Spleen (tissue), 11 donors: ENCODE measurements at regions not wholly inside any gene's neighbourhood (a gene's known extent, or its start where the extent isn't known, plus 50 kb on each side); places are given as distances from the start of the nearest gene placed in this dataset.

Experiments
- DNase-seq: peaks from one replicate; pipeline ENCODE4 v3.0.0-alpha.2; 2020
- H3K27ac ChIP-seq, 8 donors: fragments of 200-600 bp; sonication (generic) in 7 of 8; 1 replicate in 4 of 8; 2 replicates in 4 of 8; pipeline versions ENCODE4 v1.5.0 to v1.8.0; 2016 to 2021; ENCODE audit warnings: inconsistent platforms in 4 of 8, mild to moderate bottlenecking in 4 of 8, moderate library complexity in 1 of 8
- H3K27me3 ChIP-seq, 7 donors: fragments of 200-600 bp; sonication (generic) in 6 of 7; replicated peaks in 1 of 7; 1 replicate in 4 of 7; 2 replicates in 3 of 7; pipeline versions ENCODE4 v1.5.0 to v1.8.0; 2016 to 2021; ENCODE audit warnings: inconsistent platforms in 3 of 7, mild to moderate bottlenecking in 1 of 7
- H3K36me3 ChIP-seq, 6 donors: fragments of 200-600 bp; sonication (generic) in 5 of 6; 1 replicate in 4 of 6; 2 replicates in 2 of 6; pipeline versions ENCODE4 v1.5.0 to v1.8.0; 2016 to 2021; ENCODE audit warnings: inconsistent platforms in 2 of 6
- H3K4me1 ChIP-seq, 6 donors: fragments of 200-600 bp; sonication (generic) in 5 of 6; 1 replicate in 3 of 6; 2 replicates in 3 of 6; pipeline versions ENCODE4 v1.5.0 to v1.8.0; 2016 to 2021; ENCODE audit warnings: inconsistent platforms in 3 of 6
- H3K4me3 ChIP-seq, 8 donors: fragments of 200-600 bp; sonication (generic) in 7 of 8; 1 replicate in 4 of 8; 2 replicates in 4 of 8; pipeline versions ENCODE4 v1.5.0 to v1.8.0; 2016 to 2021; ENCODE audit warnings: inconsistent platforms in 4 of 8, mild to moderate bottlenecking in 4 of 8, moderate library complexity in 2 of 8
- H3K9me3 ChIP-seq, 8 donors: fragments of 200-600 bp; sonication (generic) in 7 of 8; 1 replicate in 4 of 8; 2 replicates in 4 of 8; pipeline versions ENCODE4 v1.5.0 to v1.8.0; 2016 to 2021; ENCODE audit warnings: inconsistent platforms in 4 of 8
- CTCF ChIP-seq, 11 experiments: fragments of 200-600 bp in 7 of 11; fragments of 450-650 bp in 4 of 11; sonication (generic) in 4 of 11; IDR thresholded peaks in 8 of 11; conservative IDR thresholded peaks in 3 of 11; 1 replicate in 7 of 11; 2 replicates in 4 of 11; pipeline versions ENCODE4 v1.4.0 to v1.8.0; 2016 to 2021; ENCODE audit warnings: antibody characterized with exemption in 11 of 11, inconsistent platforms in 4 of 11, mild to moderate bottlenecking in 1 of 11
- POLR2A ChIP-seq, 3 donors: fragments of 450-650 bp; IDR thresholded peaks; one replicate each; pipeline ENCODE4 v1.5.1; 2017; ENCODE audit warnings: antibody characterized with exemption in 3 of 3, mild to moderate bottlenecking in 1 of 3
- POLR2AphosphoS5 ChIP-seq, 3 donors: sonication (generic); formaldehyde crosslinking; IDR thresholded peaks; one replicate each; pipeline ENCODE4 v1.5.1; 2017; ENCODE audit warnings: antibody characterized with exemption in 3 of 3
- WGBS, 5 donors: extraction: QIAGEN DNeasy Blood & Tissue Kit in 3 of 5; methylation state at CpG; one replicate each; pipeline versions ENCODE4 v1.1.5 to v1.1.7; 2013 to 2018; 5-methylcytosine and 5-hydroxymethylcytosine counted together
- intact Hi-C: fragments of 100-400 bp; cut with DNase I; formaldehyde crosslinking; loops from one replicate; pipeline ENCODE4 v1.15.0; 2023; ENCODE audit warnings: low total_unique reads
- donor health status: healthy with polysubstance abuse.
- donor health status: DM: no; HTN: no; CAD: no; lungs with moderate emphysema.
- donor health status: DM: no; HTN: no; CAD: no.
- donor health status: Bipolar disorder and iron deficiency.
- donor health status: healthy.
- donor health status: DM: no; HTN: no; CAD: no.
- donor health status: DM: yes; HTN: yes; CAD: no.

- Histone ChIP-seq H3K4me3 (no peak overlapping the region), H3K4me1 (no peaks in the 10 kb centered on the region), H3K9me3 (peaks cover 0 to 5% (median 0%) of the 10 kb centered on the region in 8 donors), H3K27ac (no peak overlapping the region), H3K27me3 (no peaks in the 10 kb centered on the region), H3K36me3 (no peaks in the 10 kb centered on the region)
- intact Hi-C loops: no loop called here
- WGBS, 5 donors: 46 to 69% (median 66%) methylated on average over 3 of the region's 3 CpGs
- TF ChIP-seq POLR2AphosphoS5 (IDR thresholded peaks at IDR 0.05) (no peak), POLR2A (IDR thresholded peaks at IDR 0.05) (no peak), CTCF (IDR thresholded peaks at IDR 0.05 in 8 of 11, conservative IDR thresholded peaks at IDR 0.05 in 3 of 11) (no peak)
- DNase-seq: no peak
These were observed 407.8 kb downstream of the LIG4 start for GRCh38 chr13:107807306-107808073.

GRCh38 chr13:107806726-107807125 is 408.6 kb downstream of the LIG4 start:
- H3K9me3 ChIP-seq: peaks cover 0 to 5% (median 0%) of the 10 kb centered on the region in 8 donors
- DNase-seq: no peak
- TF ChIP-seq CTCF (IDR thresholded peaks at IDR 0.05 in 8 of 11, conservative IDR thresholded peaks at IDR 0.05 in 3 of 11) (no peak), POLR2A (IDR thresholded peaks at IDR 0.05) (no peak), POLR2AphosphoS5 (IDR thresholded peaks at IDR 0.05) (no peak)
- intact Hi-C loops: no loop called here
- no peak overlapping the region for H3K27ac ChIP-seq
- no peaks in the 10 kb centered on the region for H3K36me3 ChIP-seq
- H3K4me1 ChIP-seq: no peaks in the 10 kb centered on the region
- H3K4me3 ChIP-seq: no peak overlapping the region
- WGBS, 5 donors: 57 to 90% (median 71%) methylated on average over 2 of the region's 2 CpGs
- H3K27me3 ChIP-seq: no peaks in the 10 kb centered on the region

- H3K27ac ChIP-seq: no peak overlapping the region
- no peaks in the 10 kb centered on the region for H3K4me1 ChIP-seq
- DNase-seq: no peak
- intact Hi-C loops: no loop called here
- TF ChIP-seq CTCF (IDR thresholded peaks at IDR 0.05 in 8 of 11, conservative IDR thresholded peaks at IDR 0.05 in 3 of 11) (no peak), POLR2A (IDR thresholded peaks at IDR 0.05) (no peak), POLR2AphosphoS5 (IDR thresholded peaks at IDR 0.05) (no peak)
- H3K36me3 ChIP-seq: no peaks in the 10 kb centered on the region
- WGBS, 5 donors: 62 to 76% (median 69%) methylated on average over 7 of the region's 7 CpGs
- peaks cover 0 to 5% (median 0%) of the 10 kb centered on the region in 8 donors for H3K9me3 ChIP-seq
- H3K27me3 ChIP-seq: no peaks in the 10 kb centered on the region
- no peak overlapping the region for H3K4me3 ChIP-seq
These were observed 411.4 kb downstream of the LIG4 start for GRCh38 chr13:107803822-107804495.

- Histone ChIP-seq H3K9me3 (peaks cover 0 to 5% (median 0%) of the 10 kb centered on the region in 8 donors), H3K27me3 (no peaks in the 10 kb centered on the region), H3K4me1 (no peaks in the 10 kb centered on the region), H3K27ac (no peak overlapping the region), H3K36me3 (no peaks in the 10 kb centered on the region), H3K4me3 (no peak overlapping the region)
- DNase-seq: no peak
- intact Hi-C loops: no loop called here
- TF ChIP-seq CTCF (IDR thresholded peaks at IDR 0.05 in 8 of 11, conservative IDR thresholded peaks at IDR 0.05 in 3 of 11) (no peak), POLR2AphosphoS5 (IDR thresholded peaks at IDR 0.05) (no peak), POLR2A (IDR thresholded peaks at IDR 0.05) (no peak)
- WGBS, 5 donors: 60 to 70% (median 66%) methylated on average over 9 of the region's 9 CpGs
These were observed 413.7 kb downstream of the LIG4 start for GRCh38 chr13:107801621-107802020.
